ENCODE measurements at regions not wholly inside any gene's neighbourhood (a gene's known extent, or its start where the extent isn't known, plus 50 kb on each side); places are given as distances from the start of the nearest gene placed in this dataset.

GRCh38 chr6:4486568-4487315 lies 289.5 kb upstream of the CDYL start:
- TF ChIP-seq CTCF (IDR thresholded peaks at IDR 0.05) (no peak), POLR2A (IDR thresholded peaks at IDR 0.05; ENCODE audit: low read depth) (no peak), EP300 (IDR thresholded peaks at IDR 0.05) (no peak)
